HG02678 (cell line): ENCODE measurements at regions not wholly inside any gene's neighbourhood (a gene's known extent, or its start where the extent isn't known, plus 50 kb on each side); places are given as distances from the start of the nearest gene placed in this dataset.

Experiments
- ATAC-seq: cut with Tn5 transposase; IDR thresholded peaks from one replicate; pipeline ENCODE4 v1.9.1; 2021; ENCODE audit warnings: mild to moderate bottlenecking, moderate library complexity; ENCODE audit not compliant: unreplicated experiment

GRCh38 chr9:89790542-89791109 lies 185.8 kb downstream of the GADD45G start:
- no peak for ATAC-seq

- no peak for ATAC-seq
Observed at GRCh38 chr9:89791754-89792153, 186.9 kb downstream of the GADD45G start.

- ATAC-seq, result no peak
Observed at GRCh38 chr9:89792189-89793123, 187.6 kb downstream of the GADD45G start.

- ATAC-seq, result no peak
Observed at GRCh38 chr9:89793124-89793495, 188.3 kb downstream of the GADD45G start.

GRCh38 chr9:89793551-89793950 lies 188.7 kb downstream of the GADD45G start:
- no peak for ATAC-seq

GRCh38 chr9:89794918-89795317 lies 190.1 kb downstream of the GADD45G start:
- ATAC-seq, result no peak

GRCh38 chr9:89795538-89796195 lies 190.9 kb downstream of the GADD45G start:
- no peak for ATAC-seq

- no peak for ATAC-seq
Observed at GRCh38 chr9:89796606-89797005, 191.8 kb downstream of the GADD45G start.

GRCh38 chr9:89797255-89797654 lies 192.4 kb downstream of the GADD45G start:
- no peak for ATAC-seq

GRCh38 chr9:89797937-89798455 lies 193.2 kb downstream of the GADD45G start:
- ATAC-seq, result no peak

GRCh38 chr9:89798547-89799120 lies 193.8 kb downstream of the GADD45G start:
- ATAC-seq, result no peak

- ATAC-seq, result no peak
Observed at GRCh38 chr9:89799221-89799620, 194.4 kb downstream of the GADD45G start.

- ATAC-seq, result no peak
Observed at GRCh38 chr9:89799766-89800165, 195.0 kb downstream of the GADD45G start.

GRCh38 chr9:89801341-89801740 lies 196.5 kb downstream of the GADD45G start:
- ATAC-seq, result no peak

- ATAC-seq, result no peak
Observed at GRCh38 chr9:89801742-89802670, 197.2 kb downstream of the GADD45G start.

GRCh38 chr9:89802781-89803355 lies 198.1 kb downstream of the GADD45G start:
- no peak for ATAC-seq

GRCh38 chr9:89803403-89803802 lies 198.6 kb downstream of the GADD45G start:
- ATAC-seq, result no peak

GRCh38 chr9:89804766-89805531 lies 200.1 kb downstream of the GADD45G start:
- ATAC-seq, result no peak
